Glutamatergic neuron (in vitro differentiated cells): ENCODE measurements at regions not wholly inside any gene's neighbourhood (a gene's known extent, or its start where the extent isn't known, plus 50 kb on each side); places are given as distances from the start of the nearest gene placed in this dataset.

Experiments used
- DNase-seq: peaks from one replicate; pipeline ENCODE4 v3.0.0; 2022
- H3K27ac Mint-ChIP-seq: one replicate; pipeline ENCODE4 v1.8.0; 2020; ENCODE audit warnings: mild to moderate bottlenecking, mixed read lengths, inconsistent platforms; ENCODE audit not compliant: unreplicated experiment
- H3K27me3 Mint-ChIP-seq: one replicate; pipeline ENCODE4 v1.8.0; 2020; ENCODE audit warnings: mild to moderate bottlenecking, moderate library complexity, mixed read lengths, inconsistent platforms; ENCODE audit not compliant: unreplicated experiment
- H3K36me3 Mint-ChIP-seq: one replicate; pipeline ENCODE4 v1.8.0; 2020; ENCODE audit warnings: mild to moderate bottlenecking, mixed read lengths, inconsistent platforms; ENCODE audit not compliant: unreplicated experiment
- H3K4me1 Mint-ChIP-seq: one replicate; pipeline ENCODE4 v1.8.0; 2020; ENCODE audit warnings: mild to moderate bottlenecking, low read depth, mixed read lengths, inconsistent platforms; ENCODE audit not compliant: unreplicated experiment
- H3K4me3 Mint-ChIP-seq: one replicate; pipeline ENCODE4 v1.8.0; 2020; ENCODE audit warnings: mild to moderate bottlenecking, mixed read lengths, inconsistent platforms; ENCODE audit not compliant: unreplicated experiment
- H3K9me3 Mint-ChIP-seq: one replicate; pipeline ENCODE4 v1.8.0; 2020; ENCODE audit warnings: mild to moderate bottlenecking, moderate library complexity, mixed read lengths, inconsistent platforms; ENCODE audit not compliant: unreplicated experiment
- CTCF ChIP-seq: fragments of 200-600 bp; sonication (generic); IDR thresholded peaks from one replicate; pipeline ENCODE4 v1.5.0; 2021; ENCODE audit not compliant: partially characterized antibody, unreplicated experiment

GRCh38 chr14:100666851-100667250, 59.8 kb upstream of the DLK1 start:
- no peak overlapping the region for H3K4me3 Mint-ChIP-seq
- no peak for DNase-seq
- TF ChIP-seq CTCF = no peak
- peaks cover 5% of the 10 kb centered on the region for H3K27me3 Mint-ChIP-seq
- no peak overlapping the region for H3K27ac Mint-ChIP-seq
- H3K4me1 Mint-ChIP-seq = peaks cover 18% of the 10 kb centered on the region
- H3K9me3 Mint-ChIP-seq = peaks cover 7% of the 10 kb centered on the region
- no peaks in the 10 kb centered on the region for H3K36me3 Mint-ChIP-seq

- Mint-ChIP-seq H3K27ac (no peak overlapping the region), H3K9me3 (peaks cover 10% of the 10 kb centered on the region), H3K27me3 (peaks cover 6% of the 10 kb centered on the region), H3K4me1 (peaks cover 22% of the 10 kb centered on the region), H3K4me3 (no peak overlapping the region), H3K36me3 (no peaks in the 10 kb centered on the region)
- no peak for TF ChIP-seq CTCF
- no peak for DNase-seq
Measured at GRCh38 chr14:100667656-100668055, 59.0 kb upstream of the DLK1 start.

- Mint-ChIP-seq H3K4me3 (no peak overlapping the region), H3K27me3 (peaks cover 11% of the 10 kb centered on the region), H3K27ac (no peak overlapping the region), H3K9me3 (peaks cover 17% of the 10 kb centered on the region), H3K4me1 (peaks cover 29% of the 10 kb centered on the region), H3K36me3 (no peaks in the 10 kb centered on the region)
- no peak for TF ChIP-seq CTCF
- no peak for DNase-seq
Measured at GRCh38 chr14:100668352-100668751, 58.3 kb upstream of the DLK1 start.

GRCh38 chr14:100669011-100669412, 57.7 kb upstream of the DLK1 start:
- DNase-seq = no peak
- Mint-ChIP-seq H3K36me3 (no peaks in the 10 kb centered on the region), H3K9me3 (peaks cover 24% of the 10 kb centered on the region), H3K27ac (peak overlapping the region; percentile 71), H3K4me1 (peaks cover 36% of the 10 kb centered on the region), H3K27me3 (peaks cover 17% of the 10 kb centered on the region), H3K4me3 (no peak overlapping the region)
- no peak for TF ChIP-seq CTCF

- H3K27me3 Mint-ChIP-seq = peaks cover 14% of the 10 kb centered on the region
- H3K27ac Mint-ChIP-seq = peak overlapping the region; percentile 71
- H3K4me1 Mint-ChIP-seq = peaks cover 40% of the 10 kb centered on the region
- no peak for DNase-seq
- no peak for TF ChIP-seq CTCF
- peaks cover 25% of the 10 kb centered on the region for H3K9me3 Mint-ChIP-seq
- no peak overlapping the region for H3K4me3 Mint-ChIP-seq
- H3K36me3 Mint-ChIP-seq = no peaks in the 10 kb centered on the region
Measured at GRCh38 chr14:100669468-100669867, 57.2 kb upstream of the DLK1 start.
